IPS-18a (cell line): ENCODE measurements at regions not wholly inside any gene's neighbourhood (a gene's known extent, or its start where the extent isn't known, plus 50 kb on each side); places are given as distances from the start of the nearest gene placed in this dataset.

ENCODE experiments used
- H3K27ac ChIP-seq: one replicate; pipeline ENCODE4 v1.5.1; 2013; ENCODE audit warnings: low read length
- H3K27me3 ChIP-seq: one replicate; pipeline ENCODE4 v1.6.1; 2013; ENCODE audit warnings: mild to moderate bottlenecking, low read length; ENCODE audit not compliant: control insufficient read depth, insufficient read depth
- H3K36me3 ChIP-seq: one replicate; pipeline ENCODE4 v1.6.1; 2013; ENCODE audit warnings: low read depth, low read length; ENCODE audit not compliant: control insufficient read depth
- H3K4me1 ChIP-seq: one replicate; pipeline ENCODE4 v1.6.1; 2013; ENCODE audit warnings: low read depth, low read length; ENCODE audit not compliant: control insufficient read depth
- H3K4me3 ChIP-seq: one replicate; pipeline ENCODE4 v1.5.1; 2013; ENCODE audit warnings: low read length
- H3K9ac ChIP-seq: one replicate; pipeline ENCODE4 v1.6.1; 2013; ENCODE audit warnings: mild to moderate bottlenecking, low read length, moderate library complexity
- H3K9me3 ChIP-seq: one replicate; pipeline ENCODE4 v1.6.1; 2013; ENCODE audit warnings: low read depth, low read length; ENCODE audit not compliant: control insufficient read depth

- no peak overlapping the region for H3K4me3 ChIP-seq
- H3K4me1 ChIP-seq = no peaks in the 10 kb centered on the region
- H3K9me3 ChIP-seq = no peaks in the 10 kb centered on the region
- no peak overlapping the region for H3K9ac ChIP-seq
- H3K27ac ChIP-seq = no peak overlapping the region
- no peaks in the 10 kb centered on the region for H3K27me3 ChIP-seq
- H3K36me3 ChIP-seq = no peaks in the 10 kb centered on the region
These were observed 328.5 kb upstream of the USP25 start for GRCh38 chr21:15401331-15401730.

- Histone ChIP-seq H3K36me3 (no peaks in the 10 kb centered on the region), H3K27ac (no peak overlapping the region), H3K9ac (no peak overlapping the region), H3K4me3 (no peak overlapping the region), H3K9me3 (no peaks in the 10 kb centered on the region), H3K4me1 (no peaks in the 10 kb centered on the region), H3K27me3 (no peaks in the 10 kb centered on the region)
These were observed 324.6 kb upstream of the USP25 start for GRCh38 chr21:15405214-15405613.

- H3K4me1 ChIP-seq = no peaks in the 10 kb centered on the region
- H3K36me3 ChIP-seq = no peaks in the 10 kb centered on the region
- H3K27ac ChIP-seq = no peak overlapping the region
- H3K9ac ChIP-seq = no peak overlapping the region
- no peak overlapping the region for H3K4me3 ChIP-seq
- H3K9me3 ChIP-seq = no peaks in the 10 kb centered on the region
- no peaks in the 10 kb centered on the region for H3K27me3 ChIP-seq
These were observed 323.0 kb upstream of the USP25 start for GRCh38 chr21:15406791-15407190.

GRCh38 chr21:15407585-15407984 lies 322.2 kb upstream of the USP25 start:
- Histone ChIP-seq H3K9ac (no peak overlapping the region), H3K36me3 (no peaks in the 10 kb centered on the region), H3K27me3 (no peaks in the 10 kb centered on the region), H3K4me1 (no peaks in the 10 kb centered on the region), H3K27ac (no peak overlapping the region), H3K4me3 (no peak overlapping the region), H3K9me3 (no peaks in the 10 kb centered on the region)

GRCh38 chr21:15408089-15408488 lies 321.7 kb upstream of the USP25 start:
- no peak overlapping the region for H3K4me3 ChIP-seq
- H3K4me1 ChIP-seq = no peaks in the 10 kb centered on the region
- H3K9ac ChIP-seq = no peak overlapping the region
- H3K27ac ChIP-seq = no peak overlapping the region
- H3K36me3 ChIP-seq = no peaks in the 10 kb centered on the region
- H3K9me3 ChIP-seq = no peaks in the 10 kb centered on the region
- H3K27me3 ChIP-seq = no peaks in the 10 kb centered on the region

GRCh38 chr21:15409031-15409430 lies 320.8 kb upstream of the USP25 start:
- no peaks in the 10 kb centered on the region for H3K36me3 ChIP-seq
- no peaks in the 10 kb centered on the region for H3K27me3 ChIP-seq
- H3K4me1 ChIP-seq = no peaks in the 10 kb centered on the region
- no peak overlapping the region for H3K9ac ChIP-seq
- H3K27ac ChIP-seq = no peak overlapping the region
- H3K9me3 ChIP-seq = no peaks in the 10 kb centered on the region
- H3K4me3 ChIP-seq = no peak overlapping the region

GRCh38 chr21:15410853-15411252 lies 318.9 kb upstream of the USP25 start:
- Histone ChIP-seq H3K4me3 (no peak overlapping the region), H3K9me3 (no peaks in the 10 kb centered on the region), H3K9ac (no peak overlapping the region), H3K36me3 (no peaks in the 10 kb centered on the region), H3K27me3 (no peaks in the 10 kb centered on the region), H3K27ac (no peak overlapping the region), H3K4me1 (no peaks in the 10 kb centered on the region)

GRCh38 chr21:15414057-15414456 lies 315.7 kb upstream of the USP25 start:
- H3K9me3 ChIP-seq = no peaks in the 10 kb centered on the region
- H3K4me1 ChIP-seq = no peaks in the 10 kb centered on the region
- H3K4me3 ChIP-seq = no peak overlapping the region
- H3K27ac ChIP-seq = no peak overlapping the region
- H3K9ac ChIP-seq = no peak overlapping the region
- no peaks in the 10 kb centered on the region for H3K27me3 ChIP-seq
- no peaks in the 10 kb centered on the region for H3K36me3 ChIP-seq

GRCh38 chr21:15415541-15416261 lies 314.1 kb upstream of the USP25 start:
- Histone ChIP-seq H3K36me3 (no peaks in the 10 kb centered on the region), H3K4me1 (no peaks in the 10 kb centered on the region), H3K27me3 (no peaks in the 10 kb centered on the region), H3K27ac (no peak overlapping the region), H3K9ac (no peak overlapping the region), H3K9me3 (no peaks in the 10 kb centered on the region), H3K4me3 (no peak overlapping the region)

- no peaks in the 10 kb centered on the region for H3K36me3 ChIP-seq
- no peaks in the 10 kb centered on the region for H3K27me3 ChIP-seq
- H3K27ac ChIP-seq = no peak overlapping the region
- H3K4me3 ChIP-seq = no peak overlapping the region
- peaks cover 37% of the 10 kb centered on the region for H3K4me1 ChIP-seq
- H3K9ac ChIP-seq = no peak overlapping the region
- no peaks in the 10 kb centered on the region for H3K9me3 ChIP-seq
These were observed 308.3 kb upstream of the USP25 start for GRCh38 chr21:15421441-15421881.

- Histone ChIP-seq H3K9ac (no peak overlapping the region), H3K4me3 (no peak overlapping the region), H3K9me3 (no peaks in the 10 kb centered on the region), H3K4me1 (peaks cover 37% of the 10 kb centered on the region), H3K27ac (no peak overlapping the region), H3K36me3 (no peaks in the 10 kb centered on the region), H3K27me3 (no peaks in the 10 kb centered on the region)
These were observed 307.8 kb upstream of the USP25 start for GRCh38 chr21:15421947-15422346.

GRCh38 chr21:15422783-15423182 lies 307.0 kb upstream of the USP25 start:
- Histone ChIP-seq H3K36me3 (no peaks in the 10 kb centered on the region), H3K27me3 (no peaks in the 10 kb centered on the region), H3K4me1 (peaks cover 37% of the 10 kb centered on the region), H3K4me3 (no peak overlapping the region), H3K9ac (no peak overlapping the region), H3K27ac (peak overlapping the region; percentile 34), H3K9me3 (no peaks in the 10 kb centered on the region)
